Gastrocnemius medialis (tissue), 4 donors: ENCODE measurements at regions not wholly inside any gene's neighbourhood (a gene's known extent, or its start where the extent isn't known, plus 50 kb on each side); places are given as distances from the start of the nearest gene placed in this dataset.

Experiments used
- POLR2A ChIP-seq, 2 donors: fragments of 450-650 bp; IDR thresholded peaks; one replicate each; pipeline ENCODE4 v1.6.1; 2017; ENCODE audit warnings: antibody characterized with exemption in 2 of 2, mild to moderate bottlenecking in 2 of 2, moderate library complexity in 2 of 2
- TF ChIP-seq, protein P1 (sequence below), 5 experiments: fragments of 450-650 bp in 3 of 5; fragments of 200-600 bp in 2 of 5; sonication (generic) in 2 of 5; IDR thresholded peaks in 4 of 5; conservative IDR thresholded peaks in 1 of 5; 1 replicate in 4 of 5; 2 replicates in 1 of 5; pipeline ENCODE4 v1.5.1; 2016 to 2019; ENCODE audit warnings: antibody characterized with exemption in 5 of 5, mild to moderate bottlenecking in 3 of 5, moderate library complexity in 3 of 5

DNA sequence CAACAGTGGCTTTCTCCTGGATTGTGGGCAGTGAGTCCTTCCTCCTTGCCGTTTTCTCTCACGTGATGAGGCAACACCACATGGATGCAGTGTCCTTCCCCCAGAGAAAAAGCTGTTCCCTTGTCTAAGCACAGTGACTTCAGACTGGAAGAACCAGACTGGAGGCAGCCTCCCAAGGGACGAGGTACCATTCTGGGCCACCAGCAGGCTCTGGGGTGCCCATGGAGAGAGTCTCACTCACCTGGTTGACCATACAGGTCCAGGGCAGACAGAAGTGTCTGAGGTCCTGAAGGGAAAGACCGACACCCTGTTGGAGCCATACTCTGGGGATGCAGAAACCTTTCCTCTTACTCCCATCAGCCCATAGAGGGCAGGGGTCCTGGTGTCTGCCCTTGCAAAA lies 69.2 kb upstream of the DOCK1 start:
- TF ChIP-seq, protein P1, sequence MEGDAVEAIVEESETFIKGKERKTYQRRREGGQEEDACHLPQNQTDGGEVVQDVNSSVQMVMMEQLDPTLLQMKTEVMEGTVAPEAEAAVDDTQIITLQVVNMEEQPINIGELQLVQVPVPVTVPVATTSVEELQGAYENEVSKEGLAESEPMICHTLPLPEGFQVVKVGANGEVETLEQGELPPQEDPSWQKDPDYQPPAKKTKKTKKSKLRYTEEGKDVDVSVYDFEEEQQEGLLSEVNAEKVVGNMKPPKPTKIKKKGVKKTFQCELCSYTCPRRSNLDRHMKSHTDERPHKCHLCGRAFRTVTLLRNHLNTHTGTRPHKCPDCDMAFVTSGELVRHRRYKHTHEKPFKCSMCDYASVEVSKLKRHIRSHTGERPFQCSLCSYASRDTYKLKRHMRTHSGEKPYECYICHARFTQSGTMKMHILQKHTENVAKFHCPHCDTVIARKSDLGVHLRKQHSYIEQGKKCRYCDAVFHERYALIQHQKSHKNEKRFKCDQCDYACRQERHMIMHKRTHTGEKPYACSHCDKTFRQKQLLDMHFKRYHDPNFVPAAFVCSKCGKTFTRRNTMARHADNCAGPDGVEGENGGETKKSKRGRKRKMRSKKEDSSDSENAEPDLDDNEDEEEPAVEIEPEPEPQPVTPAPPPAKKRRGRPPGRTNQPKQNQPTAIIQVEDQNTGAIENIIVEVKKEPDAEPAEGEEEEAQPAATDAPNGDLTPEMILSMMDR (IDR thresholded peaks at IDR 0.05 in 4 of 5, conservative IDR thresholded peaks at IDR 0.05 in 1 of 5), result no peak
- TF ChIP-seq POLR2A (IDR thresholded peaks at IDR 0.05), result no peak
